ENCODE measurements at regions not wholly inside any gene's neighbourhood (a gene's known extent, or its start where the extent isn't known, plus 50 kb on each side); places are given as distances from the start of the nearest gene placed in this dataset.
A peak's percentile ranks its signal among the peaks of the same experiment; 100 is the strongest.

GRCh38 chr7:41142904-41143473 is 559.9 kb downstream of the INHBA start:
- ATAC-seq: peak; percentile 48; the same call in 1 of the 3 replicates
- no peak for TF ChIP-seq TSHZ2 (CRISPR knock-in tag; IDR thresholded peaks at IDR 0.05)
- TF ChIP-seq ISL1 (CRISPR knock-in tag; IDR thresholded peaks at IDR 0.05): peak; percentile 63

- no peak for TF ChIP-seq ZFP3 (CRISPR knock-in tag; IDR thresholded peaks at IDR 0.05)
- peak; percentile 81 for TF ChIP-seq TCF4 (CRISPR knock-in tag; IDR thresholded peaks at IDR 0.05; ENCODE audit: borderline replicate concordance)
- TF ChIP-seq ZFP30 (CRISPR knock-in tag; IDR thresholded peaks at IDR 0.05): no peak
- no peak for TF ChIP-seq ZNF565 (CRISPR knock-in tag; conservative IDR thresholded peaks at IDR 0.05; ENCODE audit: low read depth)
- TF ChIP-seq TSHZ2 (CRISPR knock-in tag; IDR thresholded peaks at IDR 0.05): peak; percentile 24; the same call in 1 of the 2 replicates
- TF ChIP-seq ESRRG (CRISPR knock-in tag; IDR thresholded peaks at IDR 0.05): no peak
- no peak for TF ChIP-seq RARB (CRISPR knock-in tag; IDR thresholded peaks at IDR 0.05)
- ATAC-seq: no peak
Measured at GRCh38 chr7:41139789-41140188, 563.1 kb downstream of the INHBA start.

- ATAC-seq: no peak
- TF ChIP-seq SNAI2 (CRISPR knock-in tag; IDR thresholded peaks at IDR 0.05) (no peak), ZNF565 (CRISPR knock-in tag; conservative IDR thresholded peaks at IDR 0.05; ENCODE audit: low read depth) (no peak), ZC3H10 (CRISPR knock-in tag; IDR thresholded peaks at IDR 0.05) (no peak), RARB (CRISPR knock-in tag; IDR thresholded peaks at IDR 0.05) (no peak), ARNTL (CRISPR knock-in tag; IDR thresholded peaks at IDR 0.05; ENCODE audit: borderline replicate concordance, low read depth) (no peak)
Measured at GRCh38 chr7:41136551-41136950, 566.3 kb downstream of the INHBA start.

GRCh38 chr7:41135511-41135910 is 567.4 kb downstream of the INHBA start:
- ATAC-seq: no peak
- no peak for TF ChIP-seq ZNF70 (CRISPR knock-in tag; IDR thresholded peaks at IDR 0.05)
- no peak for TF ChIP-seq CREB5 (CRISPR knock-in tag; IDR thresholded peaks at IDR 0.05; ENCODE audit: low read depth)
- no peak for TF ChIP-seq CSRNP3 (CRISPR knock-in tag; IDR thresholded peaks at IDR 0.05)
- no peak for TF ChIP-seq ARNTL (CRISPR knock-in tag; IDR thresholded peaks at IDR 0.05; ENCODE audit: borderline replicate concordance, low read depth)

GRCh38 chr7:41134300-41135255 is 568.3 kb downstream of the INHBA start:
- TF ChIP-seq RARB (CRISPR knock-in tag; IDR thresholded peaks at IDR 0.05) (no peak), TCF4 (CRISPR knock-in tag; IDR thresholded peaks at IDR 0.05; ENCODE audit: borderline replicate concordance) (peak; percentile 38; the same call in 1 of the 2 replicates), ZFP3 (CRISPR knock-in tag; IDR thresholded peaks at IDR 0.05) (peak; percentile 96), PATZ1 (CRISPR knock-in tag; IDR thresholded peaks at IDR 0.05; ENCODE audit: borderline replicate concordance) (peak; percentile 68; the same call in 1 of the 2 replicates), ZC3H10 (CRISPR knock-in tag; IDR thresholded peaks at IDR 0.05) (peak; percentile 88), POU6F1 (CRISPR knock-in tag; IDR thresholded peaks at IDR 0.05; ENCODE audit: borderline replicate concordance, low read depth) (peak; percentile 92; the same call in 1 of the 2 replicates), TOX (CRISPR knock-in tag; IDR thresholded peaks at IDR 0.05; ENCODE audit: borderline replicate concordance) (peak; percentile 92), ZNF8 (CRISPR knock-in tag; IDR thresholded peaks at IDR 0.05) (no peak), ISL1 (CRISPR knock-in tag; IDR thresholded peaks at IDR 0.05) (peak; percentile 97)

More at GRCh38 chr7:41134300-41135255, 568.3 kb downstream of the INHBA start:
- peak; percentile 96 for ATAC-seq

Data from SK-N-SH treated with all-trans-retinoic acid at 6 μM for 48 hours (cell line).